Esophagus (tissue), 2 donors: ENCODE measurements at regions not wholly inside any gene's neighbourhood (a gene's known extent, or its start where the extent isn't known, plus 50 kb on each side); places are given as distances from the start of the nearest gene placed in this dataset.

Experiments
- H3K27ac ChIP-seq, 2 donors: one replicate each; pipeline ENCODE4 v1.5.1; 2013; ENCODE audit warnings: low read depth in 2 of 2, mild to moderate bottlenecking in 2 of 2, inconsistent platforms in 1 of 2, low read length in 1 of 2, moderate library complexity in 1 of 2
- H3K27me3 ChIP-seq, 2 donors: one replicate each; pipeline ENCODE4 v1.6.1; 2013; ENCODE audit warnings: low read length in 2 of 2, control low read depth in 1 of 2, mild to moderate bottlenecking in 1 of 2; ENCODE audit not compliant: insufficient read depth in 2 of 2, control insufficient read depth in 1 of 2
- H3K36me3 ChIP-seq, 2 donors: one replicate each; pipeline ENCODE4 v1.6.1; 2013; ENCODE audit warnings: low read length in 1 of 2; ENCODE audit not compliant: control insufficient read depth in 2 of 2, insufficient read depth in 2 of 2
- H3K4me1 ChIP-seq, 2 donors: one replicate each; pipeline ENCODE4 v1.6.1; 2013; ENCODE audit warnings: low read length in 1 of 2; ENCODE audit not compliant: control insufficient read depth in 2 of 2, insufficient read depth in 2 of 2
- H3K4me3 ChIP-seq, 2 donors: one replicate each; pipeline ENCODE4 v1.5.1; 2013; ENCODE audit warnings: low read length in 2 of 2, mild to moderate bottlenecking in 2 of 2, low read depth in 1 of 2, moderate library complexity in 1 of 2
- H3K9me3 ChIP-seq, 2 donors: one replicate each; pipeline ENCODE4 v1.6.1; 2013; ENCODE audit warnings: mild to moderate bottlenecking in 2 of 2, low read depth in 1 of 2, low read length in 1 of 2, moderate library complexity in 1 of 2; ENCODE audit not compliant: control insufficient read depth in 2 of 2, insufficient read depth in 1 of 2
- WGBS, 2 donors: extraction: QIAGEN DNeasy Blood & Tissue Kit; methylation state at CpG; one replicate each; pipeline ENCODE4 v1.1.7; 2013; 5-methylcytosine and 5-hydroxymethylcytosine counted together
- donor health status: healthy with polysubstance abuse.
- donor health status: Bipolar disorder and iron deficiency.

DNA sequence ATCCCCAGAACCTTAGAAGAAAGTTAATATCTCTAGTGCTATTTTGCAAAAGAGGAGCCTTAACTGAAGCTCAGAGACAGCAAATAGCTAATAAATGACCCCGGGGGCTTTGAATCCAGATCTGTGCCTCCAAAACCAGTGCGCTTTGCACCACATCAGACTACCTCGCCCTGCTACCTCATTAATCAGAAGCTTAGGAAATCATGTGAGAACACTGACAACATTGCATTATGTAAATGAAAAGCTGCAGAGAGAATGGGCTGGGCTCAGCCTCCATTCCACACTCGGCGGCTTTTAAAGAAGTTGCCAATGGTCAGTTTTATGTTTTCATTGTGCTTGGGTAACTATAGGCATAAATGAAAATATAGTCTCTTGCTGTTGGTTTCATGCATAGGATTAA is 54.0 kb upstream of the STMND1 start:
- H3K9me3 ChIP-seq: no peaks in the 10 kb centered on the region
- peaks cover 0 to 2% of the 10 kb centered on the region in 2 donors for H3K27me3 ChIP-seq
- no peaks in the 10 kb centered on the region for H3K36me3 ChIP-seq
- whole genome bisulfite sequencing, 2 donors: 64 to 67% methylated on average over 5 of the region's 5 CpGs
- no peak overlapping the region for H3K27ac ChIP-seq
- no peak overlapping the region for H3K4me3 ChIP-seq
- peaks cover 0 to 4% of the 10 kb centered on the region in 2 donors for H3K4me1 ChIP-seq

DNA sequence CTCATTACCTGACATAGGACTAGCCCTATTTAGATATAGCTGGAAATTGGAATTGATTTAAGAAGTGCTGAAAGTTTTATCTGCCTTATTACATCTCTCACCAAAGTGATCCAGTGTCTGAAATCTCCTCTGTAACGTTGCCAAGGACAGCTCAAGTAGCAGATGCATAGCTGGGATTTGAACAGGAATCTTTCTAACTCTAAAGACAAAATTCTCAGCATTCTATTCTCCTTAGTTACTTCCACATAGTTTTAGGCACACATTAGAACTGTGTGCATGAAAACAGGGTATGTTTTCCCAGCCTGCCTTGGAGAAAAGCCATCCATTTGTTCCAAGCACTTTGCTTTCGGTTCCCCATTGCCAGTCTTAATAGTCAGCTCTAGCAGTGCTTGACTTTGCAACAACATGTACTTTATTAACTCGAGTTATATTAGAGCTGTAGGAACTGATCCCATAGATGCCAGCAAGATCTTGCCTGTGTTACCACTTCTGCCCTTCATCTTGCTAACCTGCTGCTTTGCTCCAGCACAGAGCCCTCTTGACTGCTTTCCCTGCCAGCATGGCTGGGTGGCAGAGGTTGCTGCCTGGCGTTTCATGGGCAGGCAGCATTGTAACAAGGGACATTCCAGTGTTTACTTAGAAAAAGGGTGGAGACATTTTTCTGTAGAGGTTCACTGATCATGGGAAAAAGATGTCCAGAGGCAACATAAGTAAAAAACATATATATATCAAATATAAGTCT is 56.1 kb upstream of the STMND1 start:
- no peak overlapping the region for H3K4me3 ChIP-seq
- no peaks in the 10 kb centered on the region for H3K36me3 ChIP-seq
- peaks cover 0 to 2% of the 10 kb centered on the region in 2 donors for H3K27me3 ChIP-seq
- 26 to 46% methylated on average over 4 of the region's 4 CpGs for WGBS, 2 donors
- H3K9me3 ChIP-seq: no peaks in the 10 kb centered on the region
- peaks cover 2 to 4% of the 10 kb centered on the region in 2 donors for H3K4me1 ChIP-seq
- H3K27ac ChIP-seq: peak overlapping the region in 1 of 2 donors; percentile 1

DNA sequence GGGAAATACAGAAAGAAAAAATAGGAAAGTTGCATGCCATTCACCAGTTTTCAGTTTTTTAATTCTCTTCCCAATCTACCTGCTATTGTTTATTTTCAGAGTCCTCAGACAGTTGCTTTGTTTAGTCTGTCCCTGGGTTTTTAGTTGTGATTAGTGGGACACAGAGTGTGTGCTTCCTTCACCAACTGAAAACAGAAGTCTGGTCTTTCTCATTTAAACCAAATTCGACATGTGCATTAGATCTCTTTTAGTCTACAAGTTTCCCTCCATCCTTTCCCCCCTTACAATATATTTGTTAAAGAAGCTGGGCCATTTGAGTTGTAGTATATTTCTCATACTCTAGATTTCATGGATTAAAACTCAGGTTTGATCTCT is 58.7 kb upstream of the STMND1 start:
- Histone ChIP-seq H3K27me3 (peaks cover 0 to 2% of the 10 kb centered on the region in 2 donors), H3K9me3 (no peaks in the 10 kb centered on the region), H3K36me3 (no peaks in the 10 kb centered on the region), H3K4me3 (no peak overlapping the region), H3K4me1 (peaks cover 2 to 4% of the 10 kb centered on the region in 2 donors), H3K27ac (no peak overlapping the region)
- WGBS, 2 donors: 76 to 79% methylated on average over 1 of the region's 1 CpG

DNA sequence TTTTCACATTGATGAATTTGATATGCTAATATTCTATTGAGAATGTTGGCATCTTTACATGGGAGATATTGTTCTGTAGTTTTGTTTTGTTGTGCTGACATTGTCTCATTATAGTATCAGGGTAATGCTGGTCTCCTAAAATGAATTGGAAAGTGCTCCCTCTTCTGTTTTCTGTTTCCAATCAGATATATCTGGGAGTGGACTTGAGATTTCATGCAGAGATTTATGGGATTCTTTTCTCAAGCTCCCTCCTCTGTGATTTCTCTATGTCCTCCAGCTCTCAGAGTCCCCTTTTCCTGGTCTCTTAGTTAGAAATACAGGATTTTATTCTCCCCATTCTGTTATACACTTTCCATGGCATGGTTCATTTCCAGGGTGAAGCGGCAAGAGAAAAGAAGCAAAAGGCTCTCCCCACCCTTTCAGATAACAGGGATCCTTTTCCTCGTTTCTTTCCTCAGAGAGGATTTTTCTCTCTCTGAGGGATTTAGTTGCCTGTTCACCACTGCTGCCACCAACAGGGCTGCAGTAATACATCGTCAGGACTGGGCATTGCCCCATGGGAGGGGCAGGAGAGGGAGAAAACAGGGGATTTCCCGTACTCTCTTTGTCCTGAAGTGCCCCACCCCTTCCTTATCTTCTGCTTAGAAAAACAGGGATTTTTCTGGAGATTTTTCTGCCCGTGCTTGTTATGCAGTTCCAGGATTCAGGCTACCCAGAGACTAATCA is 59.3 kb upstream of the STMND1 start:
- no peaks in the 10 kb centered on the region for H3K36me3 ChIP-seq
- no peaks in the 10 kb centered on the region for H3K9me3 ChIP-seq
- H3K27me3 ChIP-seq: peaks cover 0 to 2% of the 10 kb centered on the region in 2 donors
- no peak overlapping the region for H3K4me3 ChIP-seq
- WGBS, 2 donors: 5 to 6% methylated on average over 5 of the region's 5 CpGs
- no peak overlapping the region for H3K27ac ChIP-seq
- H3K4me1 ChIP-seq: peaks cover 2 to 4% of the 10 kb centered on the region in 2 donors

DNA sequence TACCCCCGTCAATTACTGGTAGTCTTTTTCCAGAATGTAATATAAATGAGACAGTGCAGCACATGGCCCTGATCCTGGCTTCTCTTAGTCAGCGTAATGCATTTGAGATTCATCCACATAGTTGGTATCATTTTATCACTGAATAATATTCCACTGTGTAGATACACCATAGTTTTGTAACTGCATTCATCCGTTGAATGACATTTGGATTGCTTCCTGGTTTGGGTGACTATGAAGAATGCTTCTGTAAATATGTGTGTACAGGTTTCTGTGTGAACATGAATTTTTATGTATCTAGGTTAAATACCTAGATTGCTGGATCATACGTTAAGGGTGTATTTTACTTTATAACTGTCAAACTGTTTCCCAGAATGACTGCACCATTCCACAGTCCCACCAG is 62.6 kb upstream of the STMND1 start:
- 70 to 81% methylated on average over 4 of the region's 4 CpGs for WGBS, 2 donors
- peaks cover 0 to 2% of the 10 kb centered on the region in 2 donors for H3K4me1 ChIP-seq
- no peak overlapping the region for H3K4me3 ChIP-seq
- H3K9me3 ChIP-seq: no peaks in the 10 kb centered on the region
- H3K36me3 ChIP-seq: no peaks in the 10 kb centered on the region
- no peak overlapping the region for H3K27ac ChIP-seq
- H3K27me3 ChIP-seq: no peaks in the 10 kb centered on the region

DNA sequence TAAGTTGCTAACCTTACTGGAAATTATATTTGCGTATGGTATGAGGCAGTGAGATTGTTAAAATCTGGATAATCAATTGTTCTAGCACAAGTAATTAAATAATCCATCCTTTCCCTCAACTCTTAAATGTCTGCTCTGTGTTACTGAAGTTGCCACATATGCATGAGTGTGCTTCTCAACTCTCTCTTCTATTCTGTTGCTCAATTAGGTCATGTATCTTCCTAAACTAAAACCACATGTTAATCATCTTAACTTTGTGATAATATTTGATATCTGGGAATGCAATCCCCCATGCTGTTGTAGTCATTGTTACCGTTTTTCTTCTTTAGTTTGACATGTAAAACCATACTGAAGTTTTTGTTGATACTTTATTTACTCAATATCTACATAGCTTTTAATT is 63.5 kb upstream of the STMND1 start:
- H3K9me3 ChIP-seq: no peaks in the 10 kb centered on the region
- 79 to 85% methylated on average over 2 of the region's 2 CpGs for WGBS, 2 donors
- H3K4me3 ChIP-seq: no peak overlapping the region
- no peaks in the 10 kb centered on the region for H3K36me3 ChIP-seq
- no peak overlapping the region for H3K27ac ChIP-seq
- H3K4me1 ChIP-seq: peaks cover 0 to 2% of the 10 kb centered on the region in 2 donors
- H3K27me3 ChIP-seq: no peaks in the 10 kb centered on the region

DNA sequence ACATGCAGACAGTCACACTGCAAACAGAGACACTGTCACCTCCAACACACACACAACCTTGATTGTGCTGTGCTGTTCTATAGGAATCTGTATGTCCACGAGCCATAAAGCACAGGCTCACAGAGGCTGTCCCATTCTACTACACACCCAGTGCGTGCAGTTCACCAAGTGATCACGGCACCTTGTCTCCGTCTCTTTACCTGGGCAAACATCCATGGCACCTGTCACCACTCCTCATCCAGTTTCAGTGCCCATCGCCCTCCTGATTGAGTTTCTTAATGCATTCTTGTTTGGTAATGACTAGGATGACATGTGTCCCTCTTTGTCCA is 65.8 kb upstream of the STMND1 start:
- H3K4me1 ChIP-seq: peaks cover 0 to 3% of the 10 kb centered on the region in 2 donors
- no peaks in the 10 kb centered on the region for H3K9me3 ChIP-seq
- no peaks in the 10 kb centered on the region for H3K27me3 ChIP-seq
- 68 to 92% methylated on average over 5 of the region's 5 CpGs for WGBS, 2 donors
- no peak overlapping the region for H3K4me3 ChIP-seq
- no peaks in the 10 kb centered on the region for H3K36me3 ChIP-seq
- H3K27ac ChIP-seq: no peak overlapping the region

DNA sequence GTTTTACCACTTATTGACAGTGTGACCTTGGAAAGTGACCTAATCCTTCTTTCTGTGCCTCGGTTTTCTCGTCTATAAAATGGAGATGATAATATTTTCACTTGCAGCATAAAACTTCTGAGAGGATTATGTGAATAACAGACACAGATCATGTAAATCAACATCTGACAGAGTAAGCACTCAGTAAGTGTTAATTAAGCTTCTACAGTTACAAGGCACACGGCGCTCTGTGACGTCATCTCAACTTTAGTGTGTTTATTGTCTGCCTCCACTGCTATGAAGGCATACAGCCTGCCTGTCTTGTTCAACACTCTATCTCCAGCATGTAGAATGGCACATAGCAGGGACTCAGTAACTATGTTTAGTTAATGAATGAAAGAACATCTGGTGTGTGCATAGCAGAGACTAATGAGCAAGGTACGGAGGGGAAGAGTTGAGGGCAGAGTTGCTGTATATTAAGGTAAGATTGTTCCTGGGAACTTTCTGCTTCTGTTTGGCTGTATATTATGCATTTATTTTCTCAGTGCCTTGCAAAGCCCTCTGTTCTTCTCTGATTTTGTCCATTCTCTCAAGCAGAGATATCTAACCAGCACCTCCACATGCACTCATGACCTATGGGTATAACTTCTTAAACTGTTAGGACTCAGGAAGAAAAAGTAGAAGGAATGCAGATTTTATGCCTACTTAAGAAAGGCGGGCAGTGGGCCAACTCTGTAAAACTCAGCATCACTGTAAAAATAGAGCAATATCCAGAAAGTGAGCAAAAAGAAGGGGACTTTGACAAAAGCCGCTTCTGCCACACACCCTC is 66.4 kb upstream of the STMND1 start:
- Histone ChIP-seq H3K27ac (no peak overlapping the region), H3K27me3 (no peaks in the 10 kb centered on the region), H3K9me3 (no peaks in the 10 kb centered on the region), H3K36me3 (no peaks in the 10 kb centered on the region), H3K4me3 (no peak overlapping the region), H3K4me1 (peaks cover 0 to 3% of the 10 kb centered on the region in 2 donors)
- 68 to 84% methylated on average over 8 of the region's 8 CpGs for WGBS, 2 donors

DNA sequence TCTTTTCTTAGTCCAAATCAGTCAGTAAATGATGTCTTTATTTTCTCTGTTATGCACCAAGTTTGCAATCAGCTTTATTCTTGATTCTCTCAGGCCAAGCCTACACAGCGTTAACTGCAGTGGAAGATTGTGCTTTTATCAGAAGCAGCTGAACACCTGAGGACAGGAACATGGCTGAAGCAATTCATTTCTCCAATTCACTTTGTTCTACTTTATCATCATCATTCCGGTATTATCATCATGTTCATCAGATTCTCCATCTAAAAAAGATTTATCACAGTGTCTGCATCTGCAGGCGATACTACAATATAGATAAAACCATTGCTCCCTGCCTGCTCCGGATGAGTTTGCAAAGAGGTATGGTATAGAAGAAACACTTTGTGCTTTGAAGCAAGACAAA is 68.1 kb upstream of the STMND1 start:
- H3K4me1 ChIP-seq: peaks cover 0 to 3% of the 10 kb centered on the region in 2 donors
- H3K9me3 ChIP-seq: no peaks in the 10 kb centered on the region
- H3K36me3 ChIP-seq: no peaks in the 10 kb centered on the region
- 59 to 64% methylated on average over 4 of the region's 4 CpGs for WGBS, 2 donors
- H3K27me3 ChIP-seq: no peaks in the 10 kb centered on the region
- no peak overlapping the region for H3K4me3 ChIP-seq
- no peak overlapping the region for H3K27ac ChIP-seq
